ENCODE measurements at regions not wholly inside any gene's neighbourhood (a gene's known extent, or its start where the extent isn't known, plus 50 kb on each side); places are given as distances from the start of the nearest gene placed in this dataset.

GRCh38 chr1:184881941-184882913 lies 92.1 kb downstream of the NIBAN1 start:
- no peak overlapping the region for H3K27ac ChIP-seq
- H3K9me2 ChIP-seq (ENCODE audit: insufficient read depth) = no peaks in the 10 kb centered on the region
- ChIA-PET POLR2A (ENCODE audit: unreplicated experiment) (interaction anchor here (0.5 kb wide), 1 partner anchor 19 kb away, joined by 4 read pairs; no protein-coding TSS in a partner anchor), CTCF (no interaction called here)
- no peak for TF ChIP-seq EZH2 (IDR thresholded peaks at IDR 0.05; ENCODE audit: low read depth)
- no peak for TF ChIP-seq CTCF (conservative IDR thresholded peaks at IDR 0.05)
- H3K4me2 ChIP-seq = no peak overlapping the region
- H3F3A ChIP-seq (ENCODE audit: insufficient read depth, low read depth) = peaks cover 5% of the 10 kb centered on the region; the same call in 1 of the 2 replicates
- H3K79me2 ChIP-seq (ENCODE audit: low read depth) = no peaks in the 10 kb centered on the region
- no peaks in the 10 kb centered on the region for H3K27me3 ChIP-seq (ENCODE audit: insufficient read depth, low read depth)
- H4K20me1 ChIP-seq (ENCODE audit: insufficient read depth) = no peaks in the 10 kb centered on the region
- H3K4me1 ChIP-seq (replicated peaks; ENCODE audit: insufficient read depth) = peaks cover 7% of the 10 kb centered on the region; the same call in 1 of the 2 replicates
- H3K4me3 ChIP-seq = no peak overlapping the region
- DNase-seq = no peak
- H3K36me3 ChIP-seq (ENCODE audit: low read depth) = no peaks in the 10 kb centered on the region
- no peaks in the 10 kb centered on the region for H3K9me3 ChIP-seq (ENCODE audit: insufficient read depth, low read depth)
- BruUV-seq (replicated peaks) = no TSS peak
- H2AFZ ChIP-seq = no peak overlapping the region
- intact Hi-C loops (cut with micrococcal nuclease; ENCODE audit: unreplicated experiment) = no loop called here

- no peaks in the 10 kb centered on the region for H3K9me3 ChIP-seq (ENCODE audit: insufficient read depth, low read depth)
- TF ChIP-seq CTCF (conservative IDR thresholded peaks at IDR 0.05) (no peak), EZH2 (IDR thresholded peaks at IDR 0.05; ENCODE audit: low read depth) (no peak)
- no peaks in the 10 kb centered on the region for H3K79me2 ChIP-seq (ENCODE audit: low read depth)
- H3K36me3 ChIP-seq (ENCODE audit: low read depth) = no peaks in the 10 kb centered on the region
- intact Hi-C loops (cut with micrococcal nuclease; ENCODE audit: unreplicated experiment) = no loop called here
- H3K4me2 ChIP-seq = no peak overlapping the region
- H2AFZ ChIP-seq = no peak overlapping the region
- BruUV-seq (replicated peaks) = no TSS peak
- no peak for DNase-seq
- H3K27ac ChIP-seq = no peak overlapping the region
- H3K9me2 ChIP-seq (ENCODE audit: insufficient read depth) = no peaks in the 10 kb centered on the region
- H3K4me1 ChIP-seq (replicated peaks; ENCODE audit: insufficient read depth) = peaks cover 7% of the 10 kb centered on the region; the same call in 1 of the 2 replicates
- H3K27me3 ChIP-seq (ENCODE audit: insufficient read depth, low read depth) = no peaks in the 10 kb centered on the region
- CTCF ChIA-PET = no interaction called here
- H3K4me3 ChIP-seq = no peak overlapping the region
- peaks cover 5% of the 10 kb centered on the region; the same call in 1 of the 2 replicates for H3F3A ChIP-seq (ENCODE audit: insufficient read depth, low read depth)
- POLR2A ChIA-PET (ENCODE audit: unreplicated experiment) = no interaction called here
- no peaks in the 10 kb centered on the region for H4K20me1 ChIP-seq (ENCODE audit: insufficient read depth)
Observed at GRCh38 chr1:184879876-184880557, 94.3 kb downstream of the NIBAN1 start.

GRCh38 chr1:184878602-184879001 lies 95.7 kb downstream of the NIBAN1 start:
- H3K27me3 ChIP-seq (ENCODE audit: insufficient read depth, low read depth) = no peaks in the 10 kb centered on the region
- H3K4me2 ChIP-seq = no peak overlapping the region
- no peak overlapping the region for H3K27ac ChIP-seq
- H3K79me2 ChIP-seq (ENCODE audit: low read depth) = no peaks in the 10 kb centered on the region
- H3F3A ChIP-seq (ENCODE audit: insufficient read depth, low read depth) = peaks cover 5% of the 10 kb centered on the region; the same call in 1 of the 2 replicates
- H2AFZ ChIP-seq = no peak overlapping the region
- DNase-seq = no peak
- H3K9me3 ChIP-seq (ENCODE audit: insufficient read depth, low read depth) = no peaks in the 10 kb centered on the region
- no peak for TF ChIP-seq CTCF (conservative IDR thresholded peaks at IDR 0.05)
- TF ChIP-seq EZH2 (IDR thresholded peaks at IDR 0.05; ENCODE audit: low read depth) = no peak
- intact Hi-C loops (cut with micrococcal nuclease; ENCODE audit: unreplicated experiment) = no loop called here
- H3K36me3 ChIP-seq (ENCODE audit: low read depth) = no peaks in the 10 kb centered on the region
- ChIA-PET POLR2A (ENCODE audit: unreplicated experiment) (no interaction called here), CTCF (no interaction called here)
- peaks cover 7% of the 10 kb centered on the region; the same call in 1 of the 2 replicates for H3K4me1 ChIP-seq (replicated peaks; ENCODE audit: insufficient read depth)
- no peak overlapping the region for H3K4me3 ChIP-seq
- H3K9me2 ChIP-seq (ENCODE audit: insufficient read depth) = no peaks in the 10 kb centered on the region
- no TSS peak for BruUV-seq (replicated peaks)
- H4K20me1 ChIP-seq (ENCODE audit: insufficient read depth) = no peaks in the 10 kb centered on the region

Data from PC-9 (cell line).